KMS-11 (cell line): ENCODE measurements at regions not wholly inside any gene's neighbourhood (a gene's known extent, or its start where the extent isn't known, plus 50 kb on each side); places are given as distances from the start of the nearest gene placed in this dataset.

Source experiments
- H2AFZ ChIP-seq: fragments of 200-600 bp; sonication (generic); 2 replicates; pipeline ENCODE4 v1.6.1; 2016; ENCODE audit warnings: antibody characterized with exemption, mixed run types, low read depth
- H3K27ac ChIP-seq: fragments of 200-600 bp; sonication (generic); 2 replicates; pipeline ENCODE4 v1.6.1; 2016; ENCODE audit warnings: mild to moderate bottlenecking, mixed run types
- H3K27me3 ChIP-seq: fragments of 200-600 bp; sonication (generic); 2 replicates; pipeline ENCODE4 v1.6.1; 2017; ENCODE audit warnings: mild to moderate bottlenecking, low read depth, mixed run types, moderate library complexity; ENCODE audit not compliant: insufficient read depth
- H3K36me3 ChIP-seq: fragments of 200-600 bp; sonication (generic); 2 replicates; pipeline ENCODE4 v1.6.1; 2017; ENCODE audit warnings: mild to moderate bottlenecking, mixed run types; ENCODE audit not compliant: insufficient read depth
- H3K4me1 ChIP-seq: fragments of 200-600 bp; sonication (generic); 2 replicates; pipeline ENCODE4 v1.6.1; 2016; ENCODE audit warnings: mild to moderate bottlenecking, low read depth, mixed run types; ENCODE audit not compliant: poor library complexity, severe bottlenecking
- H3K4me2 ChIP-seq: fragments of 200-600 bp; sonication (generic); 2 replicates; pipeline ENCODE4 v1.7.0; 2016; ENCODE audit warnings: mild to moderate bottlenecking, mixed run types
- H3K4me3 ChIP-seq: fragments of 200-600 bp; sonication (generic); IDR thresholded peaks from 2 replicates; pipeline ENCODE4 v1.6.1; 2017; ENCODE audit warnings: low read depth, low read length, mixed read lengths; ENCODE audit not compliant: insufficient read depth
- H3K79me2 ChIP-seq: fragments of 200-600 bp; sonication (generic); 2 replicates; pipeline ENCODE4 v1.6.1; 2016; ENCODE audit warnings: low read depth, mixed run types; ENCODE audit not compliant: insufficient read depth
- H3K9ac ChIP-seq: fragments of 200-600 bp; sonication (generic); 2 replicates; pipeline ENCODE4 v1.6.1; 2016; ENCODE audit warnings: mild to moderate bottlenecking, mixed run types
- H4K20me1 ChIP-seq: fragments of 200-600 bp; sonication (generic); 2 replicates; pipeline ENCODE4 v1.6.1; 2016; ENCODE audit warnings: mild to moderate bottlenecking, mixed run types; ENCODE audit not compliant: insufficient read depth
- CTCF ChIP-seq: fragments of 200-600 bp; sonication (generic); conservative IDR thresholded peaks from 2 replicates; pipeline ENCODE4 v1.6.1; 2017; ENCODE audit warnings: low read depth, mild to moderate bottlenecking, antibody characterized with exemption, low read length, moderate library complexity, mixed read lengths

GRCh38 chr10:129168660-129169059 lies 298.4 kb upstream of the MGMT start:
- no peaks in the 10 kb centered on the region for H3K36me3 ChIP-seq
- TF ChIP-seq CTCF, result no peak
- no peak overlapping the region for H3K4me2 ChIP-seq
- no peaks in the 10 kb centered on the region for H4K20me1 ChIP-seq
- H3K9ac ChIP-seq, result no peak overlapping the region
- H3K4me3 ChIP-seq, result no peak overlapping the region
- H3K4me1 ChIP-seq, result no peaks in the 10 kb centered on the region
- no peak overlapping the region for H2AFZ ChIP-seq
- no peak overlapping the region for H3K27ac ChIP-seq
- no peaks in the 10 kb centered on the region for H3K27me3 ChIP-seq
- no peaks in the 10 kb centered on the region for H3K79me2 ChIP-seq

- H4K20me1 ChIP-seq, result no peaks in the 10 kb centered on the region
- H3K9ac ChIP-seq, result no peak overlapping the region
- H2AFZ ChIP-seq, result no peak overlapping the region
- no peaks in the 10 kb centered on the region for H3K27me3 ChIP-seq
- TF ChIP-seq CTCF, result no peak
- H3K79me2 ChIP-seq, result no peaks in the 10 kb centered on the region
- H3K36me3 ChIP-seq, result no peaks in the 10 kb centered on the region
- no peak overlapping the region for H3K4me2 ChIP-seq
- H3K27ac ChIP-seq, result no peak overlapping the region
- H3K4me3 ChIP-seq, result no peak overlapping the region
- no peaks in the 10 kb centered on the region for H3K4me1 ChIP-seq
These were observed 297.9 kb upstream of the MGMT start for GRCh38 chr10:129169115-129169514.

- Histone ChIP-seq H3K79me2 (no peaks in the 10 kb centered on the region), H3K27ac (no peak overlapping the region), H3K4me2 (no peak overlapping the region)
These were observed 296.2 kb upstream of the MGMT start for GRCh38 chr10:129170812-129171211.

GRCh38 chr10:129171812-129172211 lies 295.2 kb upstream of the MGMT start:
- no peaks in the 10 kb centered on the region for H3K36me3 ChIP-seq
- H3K27me3 ChIP-seq, result no peaks in the 10 kb centered on the region
- H3K4me1 ChIP-seq, result no peaks in the 10 kb centered on the region
- no peaks in the 10 kb centered on the region for H3K79me2 ChIP-seq
- no peak overlapping the region for H2AFZ ChIP-seq
- H3K27ac ChIP-seq, result no peak overlapping the region
- H4K20me1 ChIP-seq, result no peaks in the 10 kb centered on the region
- H3K9ac ChIP-seq, result no peak overlapping the region
- no peak for TF ChIP-seq CTCF
- H3K4me3 ChIP-seq, result no peak overlapping the region
- H3K4me2 ChIP-seq, result no peak overlapping the region

More at GRCh38 chr10:129170812-129171211, 296.2 kb upstream of the MGMT start:
- Histone ChIP-seq H3K4me3 (no peak overlapping the region), H3K36me3 (no peaks in the 10 kb centered on the region), H3K9ac (no peak overlapping the region), H2AFZ (no peak overlapping the region), H3K27me3 (no peaks in the 10 kb centered on the region), H4K20me1 (no peaks in the 10 kb centered on the region), H3K4me1 (no peaks in the 10 kb centered on the region)
- TF ChIP-seq CTCF, result no peak
